NCI-H69 (cell line): ENCODE measurements at regions not wholly inside any gene's neighbourhood (a gene's known extent, or its start where the extent isn't known, plus 50 kb on each side); places are given as distances from the start of the nearest gene placed in this dataset.

Experiments used
- DNase-seq: peaks from one replicate; lab custom pipeline; 2025; lab: John Stamatoyannopoulos, UW

DNA sequence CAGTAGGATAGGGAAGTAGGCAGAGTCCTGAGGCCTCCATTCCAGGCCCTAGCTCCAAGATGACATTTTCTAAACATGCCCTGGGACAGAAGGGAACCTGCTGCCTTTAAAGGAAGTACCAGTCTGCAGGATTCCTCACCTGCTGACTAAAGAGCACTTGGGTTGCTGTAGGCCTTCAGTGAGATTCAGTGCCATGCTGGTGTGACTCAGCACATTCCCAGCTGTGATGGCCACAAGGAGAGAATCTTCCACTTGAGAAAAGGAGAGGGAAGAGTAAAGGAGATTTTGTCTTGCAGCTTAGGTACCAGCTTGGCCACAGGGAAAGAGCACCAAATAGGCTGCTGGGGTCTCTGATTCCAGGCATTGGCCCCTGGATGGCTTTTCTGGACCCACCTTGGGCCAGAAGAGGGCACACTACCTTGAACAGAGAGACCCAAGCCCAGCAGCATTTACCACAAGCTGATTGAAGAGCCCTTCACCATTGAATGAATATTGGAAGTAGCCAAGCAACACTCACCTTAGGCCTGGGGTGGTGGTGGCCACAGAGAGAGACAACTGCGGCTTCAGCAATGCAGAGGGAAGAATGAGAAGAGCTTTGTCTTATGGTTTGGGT, 498.3 kb downstream of the KCNH5 start:
- no peak for DNase-seq

DNA sequence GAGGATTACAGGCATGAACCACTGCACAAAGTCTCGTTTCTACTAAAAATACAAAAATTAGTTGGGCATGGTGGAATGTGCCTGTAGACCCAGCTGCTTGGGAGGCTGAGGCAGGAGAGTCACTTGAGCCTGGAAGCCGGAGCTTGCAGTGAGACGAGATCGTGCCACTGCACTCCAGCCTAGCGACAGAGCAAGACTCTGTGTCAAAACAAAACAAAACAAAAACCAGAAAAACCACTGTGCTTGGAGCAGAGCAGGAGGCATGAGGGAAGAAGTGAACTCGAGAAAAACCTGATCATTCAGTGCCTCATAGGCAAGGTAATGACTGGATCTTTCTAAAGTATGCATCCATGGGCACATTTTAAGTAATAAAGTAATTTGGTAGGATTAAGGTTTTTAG, 487.8 kb downstream of the KCNH5 start:
- DNase-seq, result no peak

DNA sequence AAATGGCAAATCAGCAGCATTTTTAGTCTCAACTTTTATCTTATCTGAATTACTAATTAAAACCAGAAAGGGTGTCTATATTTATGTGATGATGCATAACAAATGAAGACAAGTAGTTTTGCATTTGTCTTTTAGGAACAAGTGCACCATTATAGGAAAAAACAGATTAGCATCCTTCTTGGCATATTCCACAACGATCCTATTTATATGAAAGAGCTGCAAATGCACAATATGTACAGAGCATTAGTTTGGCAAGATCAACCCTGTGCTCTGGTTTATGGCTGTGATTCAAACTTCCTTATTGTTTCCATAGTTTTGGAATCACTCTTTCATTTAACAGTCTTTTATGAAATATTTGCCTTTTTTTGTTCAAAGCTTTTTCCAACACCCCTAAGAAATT, 486.8 kb downstream of the KCNH5 start:
- DNase-seq, result no peak

DNA sequence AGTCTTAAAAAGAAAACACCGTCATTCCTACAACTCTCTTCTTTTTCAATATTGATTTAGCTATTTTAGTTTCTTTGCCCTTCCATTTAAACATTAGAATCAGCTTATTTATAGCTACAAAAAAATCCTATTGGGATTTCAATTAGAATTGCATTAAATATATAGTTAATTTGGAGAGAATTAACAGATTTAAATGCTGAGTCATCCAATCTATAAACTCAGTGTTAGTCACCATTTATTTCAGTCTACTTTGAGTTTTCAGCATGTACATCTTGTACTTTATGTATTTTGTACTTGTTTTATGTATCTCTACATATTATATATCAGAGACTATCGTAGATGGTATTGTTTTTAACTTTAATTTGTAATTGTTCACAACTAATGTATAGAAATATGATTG, 460.0 kb downstream of the KCNH5 start:
- DNase-seq, result no peak

DNA sequence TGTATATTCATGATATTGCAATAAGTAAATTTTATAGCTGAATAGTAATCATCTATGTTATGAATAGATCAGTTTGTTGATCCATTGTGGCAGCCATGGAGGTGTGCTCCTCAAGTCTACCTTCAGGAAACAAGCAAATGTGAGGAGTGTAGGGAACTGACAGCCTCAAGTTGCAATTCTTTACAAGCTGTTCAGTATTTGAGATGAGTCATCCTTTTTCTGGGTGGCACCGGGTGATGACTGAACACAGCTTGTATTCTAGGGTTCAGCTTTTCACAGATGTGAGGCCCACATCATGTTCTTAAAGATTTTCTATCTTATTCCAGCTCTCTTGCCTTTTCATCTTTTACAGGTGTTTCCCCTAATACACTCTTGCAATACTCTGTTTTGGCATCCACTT, 452.4 kb downstream of the KCNH5 start:
- DNase-seq, result peak; percentile 14

DNA sequence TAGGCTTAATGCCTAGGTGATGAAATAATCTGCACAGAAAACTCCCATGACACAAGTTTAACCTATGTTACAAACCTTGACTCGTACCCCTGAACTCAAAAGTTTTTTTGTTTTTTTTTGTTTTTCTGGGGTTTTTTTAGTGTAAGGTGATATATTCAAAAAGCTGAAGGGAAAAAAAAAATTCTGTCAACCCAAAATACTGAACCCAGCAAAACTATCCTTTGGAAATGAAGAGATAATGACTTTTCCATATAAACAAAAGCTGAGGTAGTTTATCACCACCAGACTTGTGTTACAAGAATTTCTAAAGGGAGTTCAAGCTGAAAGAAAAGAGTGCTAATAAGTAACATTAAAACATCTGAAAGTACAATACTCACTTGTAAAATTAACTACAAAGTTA, 448.1 kb downstream of the KCNH5 start:
- no peak for DNase-seq

DNA sequence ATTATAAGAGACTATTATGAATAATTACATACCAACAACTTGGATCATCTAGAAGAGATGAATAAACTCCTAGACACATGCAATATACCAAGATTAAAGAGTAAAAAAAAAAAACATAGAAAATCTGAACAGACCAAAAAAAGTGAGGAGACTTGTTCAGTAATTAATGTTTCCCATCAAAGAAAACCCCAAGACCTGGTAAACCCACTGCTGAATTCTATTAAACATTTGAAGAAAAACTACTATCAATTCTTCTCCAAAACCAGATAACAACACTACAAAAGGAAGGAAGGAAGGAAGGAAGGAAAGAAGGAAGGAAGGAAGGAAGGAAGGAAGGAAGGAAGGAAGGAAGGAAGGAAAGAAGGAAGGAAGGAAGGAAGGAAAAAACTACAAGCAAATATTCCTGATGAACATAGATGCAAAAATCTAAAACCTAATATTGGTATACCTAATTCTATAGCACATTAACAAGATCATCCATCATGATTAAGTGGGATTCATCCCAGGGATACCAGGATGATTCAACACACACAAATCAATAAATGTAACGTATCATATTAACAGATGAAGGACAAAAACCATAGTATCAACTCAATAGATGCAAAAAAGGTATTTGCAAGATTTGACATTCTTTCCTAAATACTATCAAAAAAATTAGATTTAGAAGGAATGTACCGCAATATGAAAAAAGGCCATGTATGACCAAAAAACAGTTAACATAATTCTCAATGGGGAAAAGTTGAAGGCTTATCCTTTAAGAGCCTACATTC, 445.5 kb downstream of the KCNH5 start:
- no peak for DNase-seq

DNA sequence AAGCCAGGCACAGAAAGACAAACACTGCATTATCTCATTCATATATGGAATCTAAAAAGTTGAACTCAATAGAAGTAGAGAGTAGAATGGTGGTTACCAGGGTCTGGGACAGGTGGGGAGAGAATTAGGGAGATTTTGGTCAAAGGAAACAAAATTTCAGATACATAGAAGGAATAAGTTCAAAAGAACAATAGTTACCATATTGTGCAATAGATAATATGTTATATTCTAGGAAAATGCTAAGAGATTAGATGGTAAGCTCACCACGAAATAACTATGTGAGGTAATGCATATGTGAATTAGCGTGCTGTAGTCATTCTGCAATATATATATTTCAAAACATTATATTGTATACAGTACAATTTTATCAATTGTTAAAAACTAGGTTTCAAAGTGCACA, 442.5 kb downstream of the KCNH5 start:
- no peak for DNase-seq

DNA sequence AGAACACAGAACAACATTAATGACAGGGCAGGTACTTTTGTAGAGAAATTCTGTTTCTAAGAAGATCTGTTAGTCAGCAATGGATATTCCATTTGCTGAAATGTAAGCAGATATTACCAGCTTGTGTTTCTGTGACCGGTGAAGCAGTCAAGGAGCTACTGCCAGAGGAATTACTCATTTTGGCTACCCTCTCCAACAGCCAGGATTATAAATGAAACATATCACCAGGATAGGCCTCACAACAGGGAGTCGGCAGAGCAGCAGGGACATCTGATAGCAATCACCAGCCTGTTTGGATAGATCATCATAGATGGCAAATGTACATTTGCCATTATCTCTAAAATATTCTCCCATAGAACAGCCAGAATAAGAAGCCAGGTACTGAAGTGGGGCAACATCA, 440.7 kb downstream of the KCNH5 start:
- DNase-seq, result no peak

DNA sequence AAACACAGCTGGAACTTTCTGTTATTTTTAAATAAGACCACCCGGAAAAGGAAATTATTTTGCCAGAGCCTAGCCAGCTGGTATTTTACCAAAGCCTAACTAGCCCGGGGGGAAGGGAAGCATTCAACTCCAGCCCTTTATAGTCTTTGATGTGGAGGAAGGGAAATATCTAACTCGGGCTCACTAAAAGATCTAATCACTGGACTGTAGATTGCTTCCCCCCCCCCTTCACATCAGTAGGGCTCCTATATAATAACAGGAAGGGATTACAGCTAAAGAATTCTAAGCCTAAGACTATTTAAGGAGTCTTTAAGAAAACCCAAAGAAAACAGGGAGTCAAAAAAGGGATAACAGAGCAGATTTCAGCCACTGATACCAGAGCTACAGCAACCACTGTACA, 431.1 kb downstream of the KCNH5 start:
- DNase-seq, result no peak

DNA sequence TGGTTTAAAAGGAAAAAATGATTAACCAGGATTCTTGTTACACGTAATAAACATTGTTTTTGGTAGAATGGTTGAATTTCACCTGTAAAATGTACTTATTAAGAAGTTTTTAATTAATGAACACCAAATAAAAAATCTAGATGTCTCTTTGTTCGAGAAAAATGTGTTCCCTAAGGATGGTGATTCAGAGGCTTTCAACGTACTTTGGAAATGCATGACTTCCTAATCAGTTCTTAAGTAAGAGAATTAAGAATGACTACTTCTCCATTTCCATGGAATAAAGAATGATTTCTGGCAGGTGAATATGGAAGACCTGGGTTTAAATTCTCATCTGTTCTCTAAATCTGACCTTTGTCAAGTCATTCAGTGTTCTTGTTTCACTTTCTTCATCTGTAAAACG, 428.6 kb downstream of the KCNH5 start:
- DNase-seq, result no peak

DNA sequence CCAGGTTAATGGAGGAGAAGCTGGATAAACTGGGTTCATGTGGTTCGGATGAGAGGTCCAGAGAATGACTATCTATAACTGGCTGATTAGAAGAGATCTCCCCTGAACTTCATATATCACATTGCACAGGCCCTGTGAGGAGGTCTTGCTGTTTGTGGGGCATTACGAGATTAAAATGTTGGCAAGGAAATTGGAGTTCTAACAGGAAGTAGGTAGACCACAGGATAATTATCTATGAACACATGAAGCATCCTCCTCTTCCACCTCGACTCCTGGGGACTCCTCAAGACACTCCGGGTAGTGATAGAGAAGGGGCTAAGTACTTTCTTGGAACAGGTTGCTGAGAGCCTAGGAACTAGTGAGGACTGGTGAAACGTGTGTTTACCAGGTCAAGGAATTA, 418.8 kb downstream of the KCNH5 start:
- no peak for DNase-seq

DNA sequence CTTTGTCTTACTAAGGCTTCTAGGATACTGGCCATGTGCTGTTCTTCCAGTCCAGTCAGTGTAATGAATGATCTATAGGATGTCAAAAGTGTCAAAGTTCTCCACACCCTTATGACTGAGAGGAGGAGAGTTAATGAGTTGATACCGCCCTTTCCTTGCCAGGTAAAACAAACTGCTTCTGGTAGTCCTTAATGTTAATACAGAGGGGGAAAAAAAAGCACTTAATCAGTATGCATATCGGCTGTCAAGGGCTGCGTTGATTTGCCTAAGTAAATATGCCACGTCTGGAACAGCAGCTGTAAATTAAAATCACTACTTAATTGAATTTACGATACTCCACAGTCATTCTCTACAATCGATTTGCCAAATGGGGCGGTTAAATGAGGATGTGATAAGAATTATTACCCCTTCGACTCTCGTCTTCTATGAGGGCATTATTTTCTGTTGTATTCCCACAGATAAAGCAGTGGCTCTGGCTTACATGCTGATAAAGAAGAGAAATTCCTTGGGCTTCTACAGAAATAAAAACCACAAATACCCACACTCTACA, 416.0 kb downstream of the KCNH5 start:
- DNase-seq, result peak; percentile 40

DNA sequence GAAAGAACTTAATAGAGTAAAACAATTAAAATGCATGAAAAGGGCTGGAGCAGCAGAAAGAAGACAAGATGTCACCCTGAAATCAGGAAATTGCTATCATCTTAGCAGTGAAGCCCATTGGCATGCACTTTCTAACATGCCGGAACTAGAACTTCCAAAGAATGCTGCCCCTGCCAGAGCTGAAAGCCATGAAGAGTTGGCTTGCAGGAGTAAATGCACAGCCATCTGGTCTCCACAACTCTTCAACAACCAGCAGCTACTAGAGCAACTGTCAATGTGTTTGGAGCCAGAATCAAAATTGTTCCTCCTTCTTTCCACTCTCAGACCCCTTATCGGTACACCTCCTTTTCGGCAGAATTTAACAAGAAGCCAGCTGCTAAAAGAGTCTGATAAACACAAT, 414.1 kb downstream of the KCNH5 start:
- no peak for DNase-seq

DNA sequence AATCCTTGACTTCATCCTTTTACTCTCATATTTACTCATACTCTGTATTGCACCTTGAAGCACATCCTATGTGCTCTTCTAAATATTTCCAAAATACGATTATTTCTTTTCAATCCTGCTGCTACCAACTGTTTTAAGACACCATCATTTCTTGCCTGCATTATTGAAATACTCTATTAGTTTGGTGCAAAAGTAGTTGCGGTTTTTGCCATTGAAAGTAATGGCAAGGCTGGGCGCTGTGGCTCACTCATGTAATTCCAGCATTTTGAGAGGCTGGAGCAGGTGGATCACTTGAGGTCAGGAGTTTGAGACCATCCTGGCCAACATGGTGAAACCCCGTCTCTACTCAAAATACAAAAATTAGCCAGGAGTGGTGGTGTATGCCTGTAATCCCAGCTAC, 412.5 kb downstream of the KCNH5 start:
- no peak for DNase-seq

DNA sequence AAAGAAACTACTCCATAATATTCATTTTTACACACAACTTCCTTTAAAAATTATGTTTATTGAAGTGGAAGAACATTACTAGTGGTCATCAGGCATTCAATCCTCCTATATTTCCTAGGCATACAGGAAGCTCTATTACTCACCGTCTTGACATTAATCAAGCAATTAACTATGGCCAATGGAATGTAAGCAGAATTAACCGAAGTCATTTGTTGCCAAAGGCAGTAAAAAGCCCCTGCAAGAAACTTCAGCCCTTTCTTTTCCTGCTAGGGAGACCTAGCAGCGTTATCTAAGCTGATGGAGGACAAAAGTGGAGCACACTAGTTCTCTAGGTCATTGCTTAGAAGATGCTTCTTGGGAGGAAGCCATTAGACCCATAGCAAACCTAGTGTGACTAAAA, 399.6 kb downstream of the KCNH5 start:
- no peak for DNase-seq
